Testis (tissue), 2 donors: ENCODE measurements at regions not wholly inside any gene's neighbourhood (a gene's known extent, or its start where the extent isn't known, plus 50 kb on each side); places are given as distances from the start of the nearest gene placed in this dataset.
A peak's percentile ranks its signal among the peaks of the same experiment; 100 is the strongest.

Experiments used
- DNase-seq: peaks from one replicate; pipeline ENCODE4 v3.0.0-alpha.2; 2019
- H3K27ac ChIP-seq, 2 donors: fragments of 200-600 bp; sonication (generic); one replicate each; pipeline ENCODE4 v1.5.1; 2019
- H3K27me3 ChIP-seq: fragments of 200-600 bp; sonication (generic); one replicate; pipeline ENCODE4 v1.5.1; 2019
- H3K36me3 ChIP-seq: fragments of 200-600 bp; sonication (generic); one replicate; pipeline ENCODE4 v1.5.1; 2017; ENCODE audit warnings: low read depth; ENCODE audit errors: missing control alignments
- H3K4me1 ChIP-seq: fragments of 200-600 bp; sonication (generic); one replicate; pipeline ENCODE4 v1.5.1; 2019
- H3K4me3 ChIP-seq, 2 donors: fragments of 200-600 bp; sonication (generic); one replicate each; pipeline ENCODE4 v1.5.1; 2017 to 2019
- H3K9me3 ChIP-seq: fragments of 200-600 bp; sonication (generic); one replicate; pipeline ENCODE4 v1.5.1; 2017
- POLR2A ChIP-seq: fragments of 450-650 bp; IDR thresholded peaks from one replicate; pipeline ENCODE4 v1.6.1; 2017; ENCODE audit warnings: antibody characterized with exemption, mild to moderate bottlenecking, moderate library complexity
- WGBS, 2 donors: methylation state at CpG; one replicate each; pipeline ENCODE4 v1.1.5; 2018; 5-methylcytosine and 5-hydroxymethylcytosine counted together
- intact Hi-C: fragments of 100-400 bp; cut with DNase I; formaldehyde crosslinking; loops from one replicate; pipeline ENCODE4 v1.15.1; 2023; ENCODE audit warnings: low total_unique reads
- TF ChIP-seq, protein P1 (sequence below), 3 experiments: fragments of 450-650 bp in 2 of 3; fragments of 200-600 bp in 1 of 3; sonication (generic) in 1 of 3; IDR thresholded peaks; one replicate each; pipeline ENCODE4 v1.5.1; 2016 to 2019; ENCODE audit warnings: antibody characterized with exemption in 3 of 3, mild to moderate bottlenecking in 2 of 3, moderate library complexity in 1 of 3

DNA sequence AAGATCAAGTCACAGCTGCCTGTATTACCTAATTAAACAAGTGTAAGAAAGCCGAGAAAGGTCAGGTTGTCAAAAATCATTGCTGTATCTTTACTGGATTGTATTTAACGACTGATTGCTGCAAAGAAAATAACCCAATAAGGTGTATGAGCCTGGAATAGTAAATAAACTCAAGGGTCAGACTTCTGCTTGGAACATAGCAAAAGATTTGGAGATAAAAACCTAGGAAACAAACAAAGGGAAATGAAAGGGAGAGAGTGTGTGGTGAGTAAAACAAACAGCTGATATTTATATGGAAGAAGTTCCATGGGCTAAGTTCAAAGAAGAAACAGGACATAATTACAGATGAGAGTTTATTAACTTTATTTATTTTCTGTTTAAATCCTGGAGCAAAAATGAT is 354.0 kb downstream of the TLR4 start:
- 55 to 58% methylated on average over 2 of the region's 2 CpGs for WGBS, 2 donors
- intact Hi-C loops, result no loop called here
- no peak for TF ChIP-seq POLR2A
- TF ChIP-seq, protein P1, sequence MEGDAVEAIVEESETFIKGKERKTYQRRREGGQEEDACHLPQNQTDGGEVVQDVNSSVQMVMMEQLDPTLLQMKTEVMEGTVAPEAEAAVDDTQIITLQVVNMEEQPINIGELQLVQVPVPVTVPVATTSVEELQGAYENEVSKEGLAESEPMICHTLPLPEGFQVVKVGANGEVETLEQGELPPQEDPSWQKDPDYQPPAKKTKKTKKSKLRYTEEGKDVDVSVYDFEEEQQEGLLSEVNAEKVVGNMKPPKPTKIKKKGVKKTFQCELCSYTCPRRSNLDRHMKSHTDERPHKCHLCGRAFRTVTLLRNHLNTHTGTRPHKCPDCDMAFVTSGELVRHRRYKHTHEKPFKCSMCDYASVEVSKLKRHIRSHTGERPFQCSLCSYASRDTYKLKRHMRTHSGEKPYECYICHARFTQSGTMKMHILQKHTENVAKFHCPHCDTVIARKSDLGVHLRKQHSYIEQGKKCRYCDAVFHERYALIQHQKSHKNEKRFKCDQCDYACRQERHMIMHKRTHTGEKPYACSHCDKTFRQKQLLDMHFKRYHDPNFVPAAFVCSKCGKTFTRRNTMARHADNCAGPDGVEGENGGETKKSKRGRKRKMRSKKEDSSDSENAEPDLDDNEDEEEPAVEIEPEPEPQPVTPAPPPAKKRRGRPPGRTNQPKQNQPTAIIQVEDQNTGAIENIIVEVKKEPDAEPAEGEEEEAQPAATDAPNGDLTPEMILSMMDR (IDR thresholded peaks at IDR 0.05), result no peak
- no peak for DNase-seq
- Histone ChIP-seq H3K36me3 (no peaks in the 10 kb centered on the region), H3K27me3 (no peaks in the 10 kb centered on the region), H3K4me1 (no peaks in the 10 kb centered on the region), H3K9me3 (no peaks in the 10 kb centered on the region), H3K4me3 (no peak overlapping the region), H3K27ac (no peak overlapping the region)

DNA sequence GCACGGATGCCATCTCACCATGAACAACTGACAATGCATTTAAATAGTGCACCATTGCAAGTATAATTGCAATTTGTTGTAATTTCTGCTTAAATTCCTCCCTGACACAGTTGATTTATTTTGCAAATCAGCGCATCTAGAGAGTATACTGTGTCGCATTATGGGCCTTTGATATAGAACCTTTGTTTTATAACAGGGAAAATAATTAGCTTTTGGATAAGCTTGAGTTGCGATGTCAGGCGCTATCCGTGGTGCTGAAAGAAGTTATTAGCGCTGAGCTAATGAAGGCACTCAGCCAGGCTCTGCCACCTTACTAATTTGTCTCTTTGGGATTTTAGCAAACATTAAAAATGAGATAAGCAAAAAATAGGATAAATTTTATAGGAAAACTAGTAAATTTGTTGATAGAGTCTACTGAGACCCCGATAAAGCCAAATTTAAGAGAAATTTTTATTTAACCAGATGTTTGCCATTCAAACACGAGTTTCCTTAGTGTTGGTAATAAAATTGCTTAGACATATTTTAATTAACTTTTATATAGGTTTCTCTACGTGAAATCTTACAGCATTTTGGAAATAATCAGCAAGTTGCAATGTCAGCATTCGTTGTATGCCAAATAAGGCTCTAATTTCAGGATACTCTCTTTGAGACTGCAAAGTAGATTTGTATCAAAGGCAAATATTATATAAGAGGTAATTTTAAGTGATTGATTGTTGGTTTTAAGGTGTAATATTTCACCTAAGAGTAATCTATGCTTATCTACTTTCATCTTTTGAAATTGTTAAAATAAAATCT is 355.5 kb downstream of the TLR4 start:
- H3K9me3 ChIP-seq, result no peaks in the 10 kb centered on the region
- H3K27ac ChIP-seq, result no peak overlapping the region
- peak; percentile 43 for DNase-seq
- TF ChIP-seq, protein P1 (IDR thresholded peaks at IDR 0.05), result no peak
- TF ChIP-seq POLR2A, result no peak
- 14 to 21% methylated on average over 11 of the region's 11 CpGs for WGBS, 2 donors
- intact Hi-C loops, result no loop called here
- no peaks in the 10 kb centered on the region for H3K27me3 ChIP-seq
- no peaks in the 10 kb centered on the region for H3K36me3 ChIP-seq
- H3K4me3 ChIP-seq, result no peak overlapping the region
- no peaks in the 10 kb centered on the region for H3K4me1 ChIP-seq

GRCh38 chr9:118083161-118083560 is 379.0 kb downstream of the TLR4 start:
- Histone ChIP-seq H3K27me3 (no peaks in the 10 kb centered on the region), H3K36me3 (no peaks in the 10 kb centered on the region), H3K4me3 (no peak overlapping the region), H3K4me1 (no peaks in the 10 kb centered on the region), H3K27ac (no peak overlapping the region), H3K9me3 (no peaks in the 10 kb centered on the region)
- no peak for DNase-seq
- WGBS, 2 donors, result 68 to 77% methylated on average over 13 of the region's 13 CpGs
- TF ChIP-seq, protein P1 (IDR thresholded peaks at IDR 0.05), result no peak
- TF ChIP-seq POLR2A, result no peak
- intact Hi-C loops, result no loop called here

GRCh38 chr9:118088090-118088489 is 383.9 kb downstream of the TLR4 start:
- Histone ChIP-seq H3K27me3 (no peaks in the 10 kb centered on the region), H3K36me3 (no peaks in the 10 kb centered on the region), H3K4me3 (no peak overlapping the region), H3K4me1 (no peaks in the 10 kb centered on the region), H3K27ac (no peak overlapping the region), H3K9me3 (no peaks in the 10 kb centered on the region)
- no peak for DNase-seq
- TF ChIP-seq POLR2A, result no peak
- WGBS, 2 donors, result 90 to 94% methylated on average over 2 of the region's 2 CpGs
- intact Hi-C loops, result no loop called here

GRCh38 chr9:118091226-118091625 is 387.0 kb downstream of the TLR4 start:
- Histone ChIP-seq H3K36me3 (no peaks in the 10 kb centered on the region), H3K4me1 (no peaks in the 10 kb centered on the region), H3K27ac (no peak overlapping the region), H3K4me3 (no peak overlapping the region), H3K27me3 (no peaks in the 10 kb centered on the region), H3K9me3 (no peaks in the 10 kb centered on the region)
- intact Hi-C loops, result no loop called here
- WGBS, 2 donors, result 63 to 70% methylated on average over 2 of the region's 2 CpGs
- TF ChIP-seq POLR2A, result no peak
- TF ChIP-seq, protein P1 (IDR thresholded peaks at IDR 0.05), result no peak
- DNase-seq, result no peak
